Iris pigment epithelial cell (primary cell): ENCODE measurements at regions not wholly inside any gene's neighbourhood (a gene's known extent, or its start where the extent isn't known, plus 50 kb on each side); places are given as distances from the start of the nearest gene placed in this dataset.
"Not testable (repeated sequence)": the region's sequence is repeated elsewhere in the genome, so short reads cannot be mapped to it uniquely, and the experiment has no call there.

Source experiments
- DNase-seq: peaks from one replicate; pipeline ENCODE4 v3.0.0-alpha.2; 2011; ENCODE audit warnings: low read depth

DNA sequence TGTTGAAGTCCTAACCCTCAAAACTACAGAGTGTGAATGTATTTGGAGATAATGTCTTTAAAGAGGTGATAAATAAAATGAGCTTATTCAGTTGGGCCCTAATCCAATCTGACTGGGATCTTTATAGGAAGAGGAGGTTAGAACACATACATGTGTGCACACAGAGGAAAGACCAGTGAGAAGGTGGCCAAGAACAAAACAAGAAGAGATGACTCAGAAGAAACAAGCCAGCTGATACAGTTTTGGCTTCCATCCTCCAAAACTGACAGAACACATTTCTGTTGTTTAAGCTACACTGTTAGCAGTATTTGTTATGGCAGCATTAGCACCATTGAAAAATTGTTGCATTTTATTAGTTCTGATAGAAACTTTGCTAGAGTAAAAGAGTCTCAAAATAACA, 609.3 kb upstream of the IMPG1 start:
- peak; percentile 66 for DNase-seq

DNA sequence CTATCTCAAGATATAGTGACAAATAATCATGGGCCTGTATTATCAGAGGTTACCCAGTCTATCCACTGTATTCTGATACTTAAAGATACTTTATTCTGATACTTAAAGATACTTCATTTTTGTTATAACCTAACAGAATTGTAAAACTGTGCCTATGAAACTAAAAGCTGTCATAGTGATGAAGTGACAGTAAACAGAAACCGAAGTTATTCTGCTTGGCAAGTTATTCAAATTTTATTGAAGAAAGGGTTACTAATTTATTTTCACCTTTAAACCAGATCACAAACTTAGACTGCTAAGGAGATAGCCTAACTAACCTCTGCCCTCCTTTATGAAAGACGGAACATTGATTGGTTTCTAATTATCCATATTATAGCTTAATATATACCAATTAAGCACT, 604.6 kb upstream of the IMPG1 start:
- DNase-seq: no peak

DNA sequence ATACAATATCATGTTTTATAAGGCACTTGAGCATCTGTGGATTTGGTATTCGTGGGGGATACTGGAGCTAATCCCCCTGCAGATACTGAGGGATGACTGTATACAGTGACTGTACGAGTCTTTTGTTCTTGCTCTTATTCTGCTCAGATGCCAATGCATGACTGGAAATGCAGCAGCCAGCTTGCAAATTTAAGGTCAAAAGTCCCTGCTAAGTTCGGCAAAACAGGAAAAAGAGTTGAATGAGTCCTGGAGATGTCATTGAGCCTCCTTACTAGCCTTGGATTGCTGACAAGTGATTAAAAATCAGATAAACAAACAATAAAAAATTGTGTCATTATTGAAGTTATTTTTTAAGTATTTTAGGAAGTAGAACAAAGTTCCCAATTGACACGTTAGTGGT, 599.3 kb upstream of the IMPG1 start:
- no peak for DNase-seq

DNA sequence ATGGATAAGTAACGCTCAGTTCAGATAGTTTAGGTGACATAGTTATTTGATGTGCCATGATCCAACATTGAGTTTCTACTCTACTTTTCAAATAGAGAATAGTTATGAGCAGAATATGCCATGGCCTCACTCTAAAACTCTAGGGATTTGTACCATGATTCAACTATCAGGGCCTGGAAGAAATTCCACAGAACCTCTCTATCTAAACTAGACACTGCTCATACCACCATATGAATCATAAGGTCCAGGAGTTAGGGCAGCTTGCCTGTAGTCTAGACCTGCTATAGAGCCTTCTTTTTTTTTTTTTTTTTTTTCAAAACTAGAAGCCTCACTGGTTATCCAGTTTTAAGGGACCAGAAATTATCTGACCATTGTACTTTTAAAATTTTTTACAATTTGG, 571.8 kb upstream of the IMPG1 start:
- DNase-seq: peak; percentile 8

DNA sequence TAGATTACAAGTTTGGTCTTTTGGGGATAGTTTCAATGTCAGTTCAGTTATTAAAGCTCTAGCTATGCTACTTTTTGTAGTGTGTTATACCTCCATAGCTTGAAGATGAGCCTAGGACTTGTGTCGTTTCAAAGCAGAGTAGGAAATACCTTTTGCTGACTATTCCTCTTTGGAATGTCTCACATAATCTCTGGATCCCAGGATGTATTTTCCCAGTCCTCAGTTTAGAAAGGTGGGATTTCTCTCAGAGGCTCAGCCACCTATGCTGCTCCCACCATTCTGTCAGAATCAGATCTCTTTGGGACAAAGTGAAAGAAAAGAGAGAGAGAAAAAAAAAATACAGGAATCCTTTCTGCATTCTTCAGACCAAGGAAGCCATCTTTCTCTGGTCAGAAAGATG, 567.5 kb upstream of the IMPG1 start:
- DNase-seq: no peak

DNA sequence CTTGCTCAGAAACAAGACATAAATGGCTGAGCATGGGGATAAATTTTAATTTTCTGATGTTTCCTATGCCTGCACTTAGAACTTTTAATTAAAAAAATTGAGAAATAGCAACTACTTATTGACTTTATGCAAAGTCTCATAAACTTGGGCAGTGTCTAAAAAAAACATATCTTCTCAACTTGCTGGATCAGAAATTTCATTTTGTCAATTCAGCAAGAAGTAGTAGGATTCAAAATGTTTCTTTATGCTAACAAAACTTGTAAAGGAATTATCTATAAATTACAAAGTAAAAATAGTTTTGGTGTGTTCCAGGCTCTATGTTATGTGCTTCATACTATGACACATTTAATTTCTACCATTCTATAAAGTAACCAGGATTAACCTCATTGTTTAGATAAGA, 562.2 kb upstream of the IMPG1 start:
- no peak for DNase-seq

DNA sequence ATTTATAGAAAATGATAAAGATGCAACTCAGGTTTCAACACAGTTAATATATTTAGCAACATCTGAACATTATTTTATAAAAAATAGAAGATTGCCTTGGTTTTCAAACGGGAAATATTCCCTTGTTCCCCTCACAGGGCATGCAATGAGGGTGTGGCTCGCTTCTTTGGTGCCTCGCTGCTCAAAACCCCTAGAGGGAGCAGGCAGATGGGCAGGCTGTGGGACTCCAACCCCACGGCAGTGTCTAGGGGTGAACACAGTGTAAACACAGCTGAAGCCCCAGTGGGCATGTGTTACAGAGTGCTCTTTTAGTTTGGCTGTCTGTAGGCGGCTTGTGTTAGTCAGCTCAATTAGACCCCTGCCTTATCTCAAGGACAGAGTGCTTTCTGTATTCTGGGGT, 560.8 kb upstream of the IMPG1 start:
- no peak for DNase-seq

DNA sequence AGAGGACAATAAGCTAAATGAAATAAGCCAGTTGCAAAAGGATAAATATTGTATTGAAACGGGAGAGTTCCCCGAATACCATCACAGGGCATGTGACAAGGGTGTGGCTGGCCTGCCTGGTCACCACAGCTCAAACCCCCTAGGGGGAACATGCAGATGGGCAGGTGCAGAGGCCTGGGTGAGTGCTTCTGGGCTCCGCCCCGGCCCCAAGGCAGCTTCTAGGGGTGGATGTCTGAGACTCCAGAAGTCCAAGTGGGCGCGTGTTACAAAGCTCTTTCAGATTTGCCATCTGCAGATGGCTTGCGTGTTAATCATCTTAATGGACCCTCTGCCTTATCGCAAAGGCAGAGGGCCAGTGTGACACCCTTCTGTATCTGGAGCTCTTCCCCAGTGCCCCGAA, 559.2 kb upstream of the IMPG1 start:
- no peak for DNase-seq

DNA sequence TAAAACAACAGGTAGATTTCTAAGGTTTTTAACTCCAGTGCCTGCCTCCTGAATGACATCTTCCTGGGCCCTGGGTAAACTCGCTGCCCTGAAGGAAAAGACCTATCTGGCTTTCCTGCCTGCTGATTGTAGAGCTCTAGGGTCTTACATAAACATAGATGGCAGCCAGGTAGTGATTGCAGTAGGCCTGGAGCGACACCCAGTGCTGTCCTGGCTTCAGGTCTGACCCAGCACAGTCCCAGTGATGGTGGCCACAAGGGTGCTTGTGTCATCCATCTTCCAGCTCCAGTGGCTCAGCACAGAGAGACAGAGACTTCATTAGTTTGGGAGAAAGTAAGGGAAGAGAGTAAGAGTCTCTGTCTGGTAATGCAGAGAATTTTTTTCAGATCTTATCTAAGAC, 542.9 kb upstream of the IMPG1 start:
- no peak for DNase-seq

DNA sequence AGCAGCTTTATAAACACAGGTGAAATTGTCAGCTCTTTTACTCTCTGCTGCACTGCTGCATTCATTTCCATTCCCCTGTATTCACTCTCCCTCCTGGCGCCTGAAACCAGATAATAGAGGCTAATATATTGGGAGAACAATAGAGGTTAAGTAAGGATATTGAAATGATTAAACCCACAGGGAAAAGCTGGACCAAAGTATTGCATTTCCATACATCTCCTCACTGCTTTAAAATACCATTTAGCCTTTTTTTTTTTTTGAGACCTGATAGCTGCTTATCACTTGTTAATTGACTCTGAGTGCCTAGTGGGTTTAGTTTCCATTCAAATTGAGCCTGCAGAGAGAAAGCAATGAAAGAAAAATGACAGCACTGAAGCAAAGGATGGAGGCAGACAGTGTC, 540.5 kb upstream of the IMPG1 start:
- no peak for DNase-seq

DNA sequence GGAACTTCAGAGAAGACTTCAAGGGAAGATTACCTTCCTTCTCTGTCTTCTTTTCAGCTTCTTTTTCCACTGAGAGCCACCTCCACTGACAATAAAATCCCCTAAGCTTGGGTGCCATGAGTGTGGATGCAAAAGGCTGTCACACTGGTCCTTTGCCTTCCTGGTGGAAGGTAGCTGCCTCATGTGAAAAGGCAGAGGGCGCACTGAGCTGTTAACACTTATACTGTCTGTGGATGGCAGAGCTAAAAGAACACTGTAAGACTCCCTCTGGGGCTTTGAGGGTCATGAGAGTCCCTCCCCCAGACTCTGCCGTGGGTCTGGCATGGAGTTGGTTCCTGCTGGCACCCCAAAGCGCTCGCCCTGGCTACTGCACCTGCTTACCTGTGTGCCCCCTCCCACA, 536.7 kb upstream of the IMPG1 start:
- DNase-seq: no peak

DNA sequence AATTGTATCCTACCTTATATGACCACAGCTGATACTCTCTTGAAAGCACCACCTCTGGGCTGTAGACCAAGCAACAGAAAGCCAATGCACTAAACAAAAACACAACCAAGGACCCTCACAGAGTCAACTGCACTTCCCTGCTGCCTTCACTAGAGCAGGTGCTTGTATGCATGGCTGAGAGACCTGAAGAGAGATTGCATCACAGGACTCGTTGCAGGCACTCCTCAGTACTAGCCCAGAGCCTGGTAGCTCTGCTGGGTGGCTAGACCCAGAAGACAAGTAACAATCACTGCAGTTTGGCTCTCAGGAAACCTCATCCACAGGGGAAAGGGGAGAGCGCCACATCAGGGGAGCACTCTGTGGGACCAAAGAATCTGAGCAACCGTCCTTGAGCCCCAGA, 521.6 kb upstream of the IMPG1 start:
- no peak for DNase-seq

DNA sequence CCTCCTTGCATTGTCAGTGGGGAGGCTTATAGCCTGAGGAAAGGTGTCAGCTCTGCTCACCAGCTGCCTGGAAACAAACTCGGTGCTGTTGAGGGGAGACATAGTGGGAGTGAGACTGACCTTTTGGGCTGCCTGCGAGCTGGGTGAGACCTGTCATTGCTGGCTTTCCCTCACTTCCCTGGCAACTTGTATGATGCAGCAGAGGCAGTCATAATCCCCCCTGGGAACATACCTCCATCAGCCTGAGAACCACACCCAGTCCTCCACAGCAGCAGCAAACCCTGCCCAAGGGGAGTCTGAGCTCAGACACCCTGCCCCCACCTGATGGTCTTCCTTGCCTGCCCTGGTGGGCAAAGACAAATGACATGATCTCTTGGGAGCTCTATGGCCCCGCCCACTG, 521.2 kb upstream of the IMPG1 start:
- no peak for DNase-seq

DNA sequence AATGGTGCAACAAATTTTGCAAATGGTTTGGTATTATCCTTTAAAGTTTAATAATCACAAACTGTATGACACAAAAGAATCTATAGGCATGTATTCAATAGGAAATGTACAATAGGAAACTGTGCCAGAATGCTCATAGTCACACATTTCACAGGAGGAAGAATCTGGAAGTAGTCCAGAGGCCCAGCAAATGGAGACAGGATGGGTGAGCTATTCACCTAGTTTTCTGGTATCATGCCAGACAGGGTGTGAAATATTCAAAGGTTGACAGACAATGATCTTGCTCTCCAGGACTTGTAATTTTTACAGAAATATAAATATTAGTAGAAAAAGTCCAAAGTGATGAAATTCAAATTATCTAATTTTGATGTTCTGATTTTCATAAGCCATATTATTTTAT, 520.1 kb upstream of the IMPG1 start:
- no peak for DNase-seq

DNA sequence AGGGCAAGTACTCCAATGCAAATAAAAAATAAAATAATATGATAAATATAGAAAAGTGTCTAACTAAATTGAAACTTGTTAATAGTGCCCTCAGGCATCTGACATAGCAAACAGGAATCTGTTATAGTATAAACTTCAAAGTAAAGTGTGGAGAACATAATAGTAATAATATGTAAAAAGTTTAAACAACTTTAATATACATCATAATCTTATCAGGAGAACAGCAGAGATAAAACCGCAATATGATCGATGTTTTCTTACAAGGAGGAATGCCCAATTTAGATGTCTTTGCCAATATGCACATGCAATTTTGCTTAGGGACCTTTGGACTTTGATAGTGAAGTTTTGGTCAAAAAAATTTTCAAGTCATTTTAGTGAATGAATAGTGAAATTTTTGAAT, 514.8 kb upstream of the IMPG1 start:
- no peak for DNase-seq

DNA sequence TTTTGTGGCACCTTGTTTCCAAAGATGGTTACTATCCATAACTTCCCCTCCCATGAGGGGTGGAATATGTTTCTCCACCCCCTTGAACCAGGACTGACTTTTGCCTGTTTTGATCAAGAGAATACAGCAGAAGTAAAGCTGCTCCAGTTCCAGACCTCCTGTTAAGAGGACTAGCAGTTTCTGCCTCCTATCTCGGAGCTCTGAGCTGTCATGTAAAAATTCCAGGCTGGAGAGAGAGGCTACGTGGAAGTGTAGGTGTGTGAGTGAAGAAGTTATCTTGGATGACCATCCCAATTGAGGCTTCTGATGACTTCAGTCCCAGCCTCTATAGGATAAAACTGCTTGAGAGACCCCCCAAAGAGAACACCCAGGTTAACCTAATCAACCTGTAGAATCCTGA, 511.7 kb upstream of the IMPG1 start:
- DNase-seq: no peak

DNA sequence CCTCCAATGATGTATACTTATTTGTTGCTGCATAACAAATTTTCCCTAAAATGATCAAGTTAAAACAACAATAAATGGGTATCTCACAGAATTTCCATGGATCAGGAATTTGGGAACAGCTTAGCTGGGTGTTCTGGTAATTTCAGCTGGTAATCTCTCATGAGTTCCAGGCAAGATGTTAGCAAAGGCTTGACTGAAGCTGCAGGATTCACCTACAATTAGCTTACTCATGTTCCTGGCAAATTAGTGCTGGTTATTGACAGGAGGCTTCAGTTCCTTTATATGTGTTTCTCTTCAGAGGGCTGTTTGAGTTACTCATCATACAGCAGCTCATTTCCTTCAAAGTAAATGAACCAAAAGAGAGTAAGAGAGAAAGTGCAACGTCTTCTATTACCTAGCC, 506.3 kb upstream of the IMPG1 start:
- DNase-seq: no peak

DNA sequence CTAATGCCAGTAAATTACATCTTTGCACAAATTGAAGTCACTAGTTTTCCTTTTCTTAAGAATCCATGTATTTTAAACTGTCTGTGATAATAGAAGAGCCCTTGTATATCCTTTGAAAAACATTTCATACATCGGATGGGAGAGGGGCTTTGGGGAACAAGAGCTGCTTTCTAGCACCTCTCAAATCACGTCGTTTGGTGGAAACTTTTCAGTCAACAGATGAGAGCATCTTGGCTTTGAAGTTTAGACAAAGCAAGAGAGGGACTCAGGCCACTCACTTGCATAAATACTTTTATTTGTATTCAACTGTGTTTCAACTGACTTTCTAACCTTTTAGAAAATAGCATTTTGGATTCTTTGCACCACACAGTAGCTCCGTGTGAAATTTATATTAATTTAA, 502.3 kb upstream of the IMPG1 start:
- DNase-seq: no peak

DNA sequence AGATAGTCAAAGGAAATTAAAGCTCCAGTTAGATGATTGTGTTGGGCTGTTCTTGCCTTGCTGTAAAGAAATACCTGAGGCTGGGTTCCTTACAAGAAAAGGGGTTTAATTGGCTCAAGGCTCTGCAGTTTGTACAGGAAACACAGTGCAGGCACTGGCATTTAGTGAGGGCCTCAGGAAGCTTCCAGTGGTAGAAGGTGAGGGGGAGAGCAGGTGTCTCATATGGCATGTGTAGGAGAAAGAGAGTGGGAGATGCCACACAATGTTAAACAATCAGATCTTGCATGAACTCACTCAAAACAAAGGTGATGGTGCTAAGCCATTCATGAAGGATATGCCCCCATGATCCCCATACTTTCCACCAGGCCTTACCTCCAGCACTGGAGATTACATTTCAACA, 493.5 kb upstream of the IMPG1 start:
- no peak for DNase-seq

DNA sequence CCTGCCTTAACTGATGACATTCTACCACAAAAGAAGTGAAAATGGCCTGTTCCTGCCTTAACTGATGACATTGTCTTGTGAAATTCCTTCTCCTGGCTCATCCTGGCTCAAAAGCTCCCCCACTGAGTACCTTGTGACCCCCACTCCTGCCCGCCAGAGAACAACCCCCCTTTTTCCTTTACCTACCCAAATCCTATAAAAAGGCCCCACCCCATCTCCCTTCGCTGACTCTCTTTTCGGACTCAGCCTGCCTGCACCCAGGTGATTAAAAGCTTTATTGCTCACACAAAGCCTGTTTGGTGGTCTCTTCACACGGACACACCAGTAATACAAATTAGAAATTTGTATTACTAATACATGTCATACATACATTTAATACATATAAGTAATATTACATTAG, 489.9 kb upstream of the IMPG1 start:
- not testable (repeated sequence) for DNase-seq

DNA sequence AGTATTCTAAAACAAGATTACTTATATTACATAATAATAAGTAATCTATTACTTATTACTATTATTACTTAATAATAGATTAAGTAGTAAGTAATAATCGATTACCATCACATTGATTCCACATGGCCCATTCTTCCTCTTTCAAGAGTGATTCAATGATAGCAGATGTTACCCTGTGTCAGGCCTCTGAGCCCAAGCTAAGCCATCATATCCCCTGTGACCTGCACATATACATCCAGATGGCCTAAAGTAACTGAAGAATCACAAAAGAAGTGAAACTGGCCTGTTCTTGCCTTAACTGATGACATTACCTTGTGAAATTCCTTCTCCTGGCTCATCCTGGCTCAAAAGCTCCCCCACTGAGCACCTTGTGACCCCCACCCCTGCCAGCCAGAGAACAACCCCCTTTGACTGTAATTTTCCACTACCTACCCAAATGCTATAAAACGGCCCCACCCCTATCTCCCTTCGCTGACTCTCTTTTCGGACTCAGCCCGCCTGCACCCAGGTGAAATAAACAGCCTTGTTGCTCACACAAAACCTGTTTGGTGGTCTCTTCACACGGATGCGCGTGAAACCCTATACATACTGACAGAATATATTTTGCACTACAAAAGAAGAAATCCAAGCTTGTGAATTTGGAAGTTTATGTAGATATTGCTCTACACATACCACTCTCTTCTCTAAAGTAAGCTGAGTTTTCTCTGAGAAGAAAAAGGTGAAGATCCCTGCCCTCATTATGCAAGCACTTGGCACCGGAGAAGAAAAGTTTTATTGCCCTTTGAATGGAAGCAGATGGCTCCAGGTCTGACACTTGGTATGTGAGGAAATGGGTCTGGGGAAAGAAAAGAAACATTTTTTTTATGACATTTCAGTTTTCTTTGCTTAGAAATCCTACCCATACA, 488.6 kb upstream of the IMPG1 start:
- not testable (repeated sequence) for DNase-seq

DNA sequence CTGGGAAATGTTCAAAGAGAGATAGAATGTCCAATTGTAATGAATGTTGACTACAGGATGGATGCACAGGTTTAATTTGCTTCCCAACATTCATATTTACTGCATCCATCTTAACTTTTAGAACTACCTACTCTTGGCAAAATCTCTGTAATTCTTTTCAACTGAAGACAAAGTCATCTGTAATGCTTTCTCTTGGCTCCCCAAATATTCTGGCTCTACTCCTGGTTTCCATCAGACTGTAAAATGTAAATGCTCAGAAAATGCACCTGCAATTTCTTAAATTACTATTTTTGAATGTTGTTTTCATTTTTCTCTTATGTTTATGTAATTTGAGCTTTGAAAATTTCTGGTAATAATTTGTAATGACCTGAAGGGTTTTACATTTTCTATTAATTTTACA, 480.8 kb upstream of the IMPG1 start:
- no peak for DNase-seq

DNA sequence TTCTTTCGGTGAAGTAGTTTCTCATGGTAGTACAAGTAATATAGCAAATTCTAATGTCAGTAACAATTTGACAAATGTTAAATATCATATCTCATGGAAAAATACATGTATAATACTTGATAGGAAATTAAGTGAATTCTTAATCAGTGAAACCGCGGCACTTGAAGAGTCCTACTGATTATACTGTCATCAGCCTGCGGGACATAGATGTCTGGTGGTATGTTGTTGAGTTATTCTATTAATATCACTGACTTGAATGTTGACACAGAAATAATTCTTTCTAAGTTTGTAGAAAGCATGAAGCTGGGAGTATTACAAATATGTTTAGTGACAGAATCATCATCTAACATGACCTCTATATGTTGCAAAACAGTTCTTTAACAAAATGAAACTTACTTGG, 479.8 kb upstream of the IMPG1 start:
- DNase-seq: no peak

DNA sequence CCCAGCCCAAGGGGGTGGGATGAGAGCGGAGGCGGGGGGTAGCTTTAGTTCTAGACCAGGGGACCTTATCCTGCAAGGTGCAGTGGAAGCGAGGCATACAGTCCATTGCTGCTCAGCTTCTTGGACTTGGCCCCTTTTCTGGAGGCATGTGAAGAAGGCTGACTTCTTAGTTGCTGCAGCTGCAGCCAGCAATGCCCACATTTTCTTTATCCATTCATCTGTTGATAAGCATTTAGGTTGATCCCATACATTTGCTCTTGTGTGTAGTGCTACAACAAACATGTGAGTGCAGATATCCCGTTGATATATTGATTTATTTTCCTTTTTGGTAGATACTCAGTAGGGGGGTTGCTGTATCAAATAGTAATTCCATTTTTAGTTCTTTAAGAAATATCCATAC, 461.2 kb upstream of the IMPG1 start:
- no peak for DNase-seq
